ENCODE measurements at regions not wholly inside any gene's neighbourhood (a gene's known extent, or its start where the extent isn't known, plus 50 kb on each side); places are given as distances from the start of the nearest gene placed in this dataset.

GRCh38 chr1:200265104-200265503 is 144.7 kb downstream of the ZNF281 start:
- no peak for TF ChIP-seq POLR2AphosphoS5 (IDR thresholded peaks at IDR 0.05)
- no peak for TF ChIP-seq EP300 (IDR thresholded peaks at IDR 0.05)
- TF ChIP-seq, protein P1, sequence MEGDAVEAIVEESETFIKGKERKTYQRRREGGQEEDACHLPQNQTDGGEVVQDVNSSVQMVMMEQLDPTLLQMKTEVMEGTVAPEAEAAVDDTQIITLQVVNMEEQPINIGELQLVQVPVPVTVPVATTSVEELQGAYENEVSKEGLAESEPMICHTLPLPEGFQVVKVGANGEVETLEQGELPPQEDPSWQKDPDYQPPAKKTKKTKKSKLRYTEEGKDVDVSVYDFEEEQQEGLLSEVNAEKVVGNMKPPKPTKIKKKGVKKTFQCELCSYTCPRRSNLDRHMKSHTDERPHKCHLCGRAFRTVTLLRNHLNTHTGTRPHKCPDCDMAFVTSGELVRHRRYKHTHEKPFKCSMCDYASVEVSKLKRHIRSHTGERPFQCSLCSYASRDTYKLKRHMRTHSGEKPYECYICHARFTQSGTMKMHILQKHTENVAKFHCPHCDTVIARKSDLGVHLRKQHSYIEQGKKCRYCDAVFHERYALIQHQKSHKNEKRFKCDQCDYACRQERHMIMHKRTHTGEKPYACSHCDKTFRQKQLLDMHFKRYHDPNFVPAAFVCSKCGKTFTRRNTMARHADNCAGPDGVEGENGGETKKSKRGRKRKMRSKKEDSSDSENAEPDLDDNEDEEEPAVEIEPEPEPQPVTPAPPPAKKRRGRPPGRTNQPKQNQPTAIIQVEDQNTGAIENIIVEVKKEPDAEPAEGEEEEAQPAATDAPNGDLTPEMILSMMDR (IDR thresholded peaks at IDR 0.05), result no peak
- TF ChIP-seq POLR2A (IDR thresholded peaks at IDR 0.05), result no peak
- Histone ChIP-seq H3K4me3 (no peak overlapping the region), H3K9me3 (no peaks in the 10 kb centered on the region), H3K27me3 (no peaks in the 10 kb centered on the region), H3K4me1 (no peaks in the 10 kb centered on the region), H3K36me3 (no peaks in the 10 kb centered on the region), H3K27ac (no peak overlapping the region)
- intact Hi-C loops (cut with DNase I; ENCODE audit: low total_unique reads), result no loop called here
- DNase-seq, result no peak
- whole genome bisulfite sequencing, 5 donors, result 56 to 86% (median 70%) methylated on average over 1 of the region's 1 CpG

DNA sequence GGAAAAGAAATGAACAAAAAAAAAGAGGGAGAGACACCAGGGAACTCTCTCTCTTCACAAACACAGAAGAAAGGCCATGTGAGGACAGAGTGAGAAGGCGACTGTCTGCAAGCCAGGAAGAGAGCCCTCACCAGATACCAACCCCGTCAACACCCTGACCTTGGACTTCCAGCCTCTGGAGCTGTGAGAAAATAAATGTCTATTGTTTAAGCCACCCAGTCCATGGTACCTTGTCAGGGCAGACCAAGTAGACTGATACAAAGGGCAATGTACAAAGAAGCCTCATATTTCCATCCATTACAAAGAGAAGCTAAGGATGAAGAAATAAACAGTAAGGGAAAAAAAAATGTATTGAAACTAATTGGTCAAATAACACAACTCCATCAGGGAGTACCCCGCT is 146.6 kb downstream of the ZNF281 start:
- TF ChIP-seq POLR2A (IDR thresholded peaks at IDR 0.05) (no peak), EP300 (IDR thresholded peaks at IDR 0.05) (no peak), POLR2AphosphoS5 (IDR thresholded peaks at IDR 0.05) (no peak)
- TF ChIP-seq, protein P1 (IDR thresholded peaks at IDR 0.05), result no peak
- H3K4me1 ChIP-seq, result no peaks in the 10 kb centered on the region
- no peaks in the 10 kb centered on the region for H3K9me3 ChIP-seq
- WGBS, 5 donors, result 78 to 91% (median 84%) methylated on average over 3 of the region's 3 CpGs
- H3K36me3 ChIP-seq, result no peaks in the 10 kb centered on the region
- no peak overlapping the region for H3K27ac ChIP-seq
- no peaks in the 10 kb centered on the region for H3K27me3 ChIP-seq
- intact Hi-C loops (cut with DNase I; ENCODE audit: low total_unique reads), result no loop called here
- DNase-seq, result no peak
- no peak overlapping the region for H3K4me3 ChIP-seq

DNA sequence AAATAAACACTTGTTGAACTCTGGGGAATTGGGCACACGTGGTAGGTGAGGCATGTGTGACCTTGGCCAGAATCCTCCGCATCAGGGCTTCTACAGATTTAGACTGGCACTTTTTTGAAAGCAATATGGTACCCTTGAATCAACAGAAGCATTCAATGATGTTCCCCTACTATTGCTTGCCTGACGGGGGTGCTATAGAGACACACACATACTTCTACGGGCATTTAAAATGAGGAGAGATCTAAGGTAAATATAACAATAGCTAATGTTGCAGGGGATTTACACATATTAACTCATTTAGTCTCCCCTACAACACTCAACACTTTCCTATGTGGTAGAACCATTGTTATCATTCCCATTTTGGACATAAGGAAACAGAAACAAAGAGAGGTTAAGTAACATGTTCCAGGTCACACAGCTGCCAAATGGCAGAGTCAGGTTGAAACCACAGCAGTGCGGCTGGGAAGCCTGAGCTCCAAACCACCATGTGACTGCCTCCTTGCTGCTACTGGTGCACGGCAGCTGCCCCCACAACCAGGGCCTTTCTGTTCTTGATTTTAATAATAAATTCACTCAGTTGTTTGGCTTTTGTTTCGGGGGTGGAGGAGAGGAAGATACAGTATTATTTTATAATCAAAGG is 147.4 kb downstream of the ZNF281 start:
- no peak for DNase-seq
- H3K9me3 ChIP-seq, result no peaks in the 10 kb centered on the region
- intact Hi-C loops (cut with DNase I; ENCODE audit: low total_unique reads), result no loop called here
- H3K4me1 ChIP-seq, result no peaks in the 10 kb centered on the region
- H3K36me3 ChIP-seq, result no peaks in the 10 kb centered on the region
- no peak overlapping the region for H3K4me3 ChIP-seq
- no peak overlapping the region for H3K27ac ChIP-seq
- TF ChIP-seq EP300 (IDR thresholded peaks at IDR 0.05) (no peak), POLR2AphosphoS5 (IDR thresholded peaks at IDR 0.05) (no peak), POLR2A (IDR thresholded peaks at IDR 0.05) (no peak)
- TF ChIP-seq, protein P1 (IDR thresholded peaks at IDR 0.05), result no peak
- H3K27me3 ChIP-seq, result no peaks in the 10 kb centered on the region
- 80 to 85% (median 82%) methylated on average over 7 of the region's 7 CpGs for WGBS, 5 donors

DNA sequence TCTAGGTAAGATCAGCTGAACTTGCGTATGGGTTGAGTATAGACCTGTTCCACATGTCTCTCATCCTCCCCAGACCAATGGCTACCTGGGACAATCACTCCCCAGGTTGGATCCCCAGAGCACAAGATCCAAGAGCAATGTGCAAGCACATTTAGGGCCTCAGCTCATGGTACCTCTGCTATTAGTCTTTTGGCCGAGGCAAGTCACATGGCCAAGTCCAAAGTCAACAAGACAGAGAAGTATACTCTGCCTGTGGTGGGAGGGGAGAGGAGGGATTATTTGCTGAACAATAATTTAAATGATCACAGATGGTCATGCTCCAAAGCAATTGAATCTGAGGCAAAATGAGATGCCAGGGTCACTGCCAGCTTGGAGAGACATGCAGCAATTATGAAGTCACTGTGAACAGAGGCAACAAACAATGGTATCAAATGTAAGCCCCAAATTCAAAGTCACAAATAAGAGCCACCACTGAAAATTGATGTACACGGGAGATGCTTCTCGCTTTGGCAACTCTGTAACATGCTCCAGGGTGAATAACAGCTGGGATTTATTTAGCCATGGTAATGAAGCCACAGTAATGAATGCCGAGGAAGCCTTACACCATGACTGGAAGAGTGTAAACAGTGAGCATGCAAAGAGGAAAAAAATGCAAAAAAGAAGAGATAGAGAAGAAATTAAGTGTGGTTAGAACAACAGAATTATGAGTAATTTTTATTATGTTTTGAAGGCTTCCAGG is 149.1 kb downstream of the ZNF281 start:
- Histone ChIP-seq H3K9me3 (no peaks in the 10 kb centered on the region), H3K27ac (no peak overlapping the region), H3K36me3 (no peaks in the 10 kb centered on the region), H3K4me3 (no peak overlapping the region), H3K4me1 (no peaks in the 10 kb centered on the region), H3K27me3 (no peaks in the 10 kb centered on the region)
- TF ChIP-seq, protein P1 (IDR thresholded peaks at IDR 0.05), result no peak
- no peak for TF ChIP-seq EP300 (IDR thresholded peaks at IDR 0.05)
- TF ChIP-seq POLR2AphosphoS5 (IDR thresholded peaks at IDR 0.05), result no peak
- TF ChIP-seq POLR2A (IDR thresholded peaks at IDR 0.05), result no peak
- intact Hi-C loops (cut with DNase I; ENCODE audit: low total_unique reads), result no loop called here
- no peak for DNase-seq
- 70 to 80% (median 77%) methylated on average over 5 of the region's 5 CpGs for WGBS, 5 donors
